ENCODE measurements at regions not wholly inside any gene's neighbourhood (a gene's known extent, or its start where the extent isn't known, plus 50 kb on each side); places are given as distances from the start of the nearest gene placed in this dataset.

GRCh38 chr2:58645017-58645416 lies 403.9 kb upstream of the FANCL start:
- no peaks in the 10 kb centered on the region for H3K9me3 Mint-ChIP-seq

GRCh38 chr2:58644451-58644850 lies 403.3 kb upstream of the FANCL start:
- no peaks in the 10 kb centered on the region for H3K9me3 Mint-ChIP-seq

More at GRCh38 chr2:58645017-58645416, 403.9 kb upstream of the FANCL start:
- intact Hi-C loops (cut with micrococcal nuclease), result no loop called here
- Mint-ChIP-seq H3K36me3 (ENCODE audit: low read depth) (no peaks in the 10 kb centered on the region), H3K27ac (no peak overlapping the region), H3K4me1 (ENCODE audit: low read depth) (no peaks in the 10 kb centered on the region), H3K4me3 (ENCODE audit: low read depth) (no peak overlapping the region), H3K27me3 (ENCODE audit: low read depth) (no peaks in the 10 kb centered on the region)
- no peak for DNase-seq (ENCODE audit: low spot score)

GRCh38 chr2:58641001-58641400 lies 399.9 kb upstream of the FANCL start:
- no peaks in the 10 kb centered on the region for H3K27me3 Mint-ChIP-seq (ENCODE audit: low read depth)
- no peaks in the 10 kb centered on the region for H3K4me1 Mint-ChIP-seq (ENCODE audit: low read depth)
- H3K4me3 Mint-ChIP-seq (ENCODE audit: low read depth), result no peak overlapping the region

More at GRCh38 chr2:58644451-58644850, 403.3 kb upstream of the FANCL start:
- Mint-ChIP-seq H3K4me1 (ENCODE audit: low read depth) (no peaks in the 10 kb centered on the region), H3K36me3 (ENCODE audit: low read depth) (no peaks in the 10 kb centered on the region), H3K4me3 (ENCODE audit: low read depth) (no peak overlapping the region), H3K27ac (no peak overlapping the region), H3K27me3 (ENCODE audit: low read depth) (no peaks in the 10 kb centered on the region)
- DNase-seq (ENCODE audit: low spot score), result no peak
- intact Hi-C loops (cut with micrococcal nuclease), result no loop called here

GRCh38 chr2:58640042-58640441 lies 398.9 kb upstream of the FANCL start:
- Mint-ChIP-seq H3K36me3 (ENCODE audit: low read depth) (no peaks in the 10 kb centered on the region), H3K27me3 (ENCODE audit: low read depth) (no peaks in the 10 kb centered on the region), H3K27ac (no peak overlapping the region), H3K4me3 (ENCODE audit: low read depth) (no peak overlapping the region), H3K9me3 (no peaks in the 10 kb centered on the region), H3K4me1 (ENCODE audit: low read depth) (no peaks in the 10 kb centered on the region)
- DNase-seq (ENCODE audit: low spot score), result no peak
- intact Hi-C loops (cut with micrococcal nuclease), result no loop called here

More at GRCh38 chr2:58641001-58641400, 399.9 kb upstream of the FANCL start:
- no peak overlapping the region for H3K27ac Mint-ChIP-seq
- intact Hi-C loops (cut with micrococcal nuclease), result no loop called here
- DNase-seq (ENCODE audit: low spot score), result no peak
- no peaks in the 10 kb centered on the region for H3K36me3 Mint-ChIP-seq (ENCODE audit: low read depth)
- H3K9me3 Mint-ChIP-seq, result no peaks in the 10 kb centered on the region

- Mint-ChIP-seq H3K27me3 (ENCODE audit: low read depth) (no peaks in the 10 kb centered on the region), H3K9me3 (no peaks in the 10 kb centered on the region), H3K4me1 (ENCODE audit: low read depth) (no peaks in the 10 kb centered on the region), H3K36me3 (ENCODE audit: low read depth) (no peaks in the 10 kb centered on the region), H3K27ac (no peak overlapping the region), H3K4me3 (ENCODE audit: low read depth) (no peak overlapping the region)
- intact Hi-C loops (cut with micrococcal nuclease), result no loop called here
- no peak for DNase-seq (ENCODE audit: low spot score)
Measured at GRCh38 chr2:58638256-58638805, 397.2 kb upstream of the FANCL start.

- no peak overlapping the region for H3K27ac Mint-ChIP-seq
- no peak overlapping the region for H3K4me3 Mint-ChIP-seq (ENCODE audit: low read depth)
- no peaks in the 10 kb centered on the region for H3K27me3 Mint-ChIP-seq (ENCODE audit: low read depth)
- intact Hi-C loops (cut with micrococcal nuclease), result no loop called here
- H3K36me3 Mint-ChIP-seq (ENCODE audit: low read depth), result no peaks in the 10 kb centered on the region
- no peaks in the 10 kb centered on the region for H3K4me1 Mint-ChIP-seq (ENCODE audit: low read depth)
- no peak for DNase-seq (ENCODE audit: low spot score)
- no peaks in the 10 kb centered on the region for H3K9me3 Mint-ChIP-seq
Measured at GRCh38 chr2:58636872-58637271, 395.7 kb upstream of the FANCL start.

- Mint-ChIP-seq H3K27me3 (ENCODE audit: low read depth) (no peaks in the 10 kb centered on the region), H3K9me3 (no peaks in the 10 kb centered on the region), H3K4me3 (ENCODE audit: low read depth) (no peak overlapping the region), H3K4me1 (ENCODE audit: low read depth) (no peaks in the 10 kb centered on the region), H3K27ac (no peak overlapping the region), H3K36me3 (ENCODE audit: low read depth) (no peaks in the 10 kb centered on the region)
- DNase-seq (ENCODE audit: low spot score), result no peak
- intact Hi-C loops (cut with micrococcal nuclease), result no loop called here
Measured at GRCh38 chr2:58635801-58636375, 394.8 kb upstream of the FANCL start.

GRCh38 chr2:58634653-58635370 lies 393.7 kb upstream of the FANCL start:
- intact Hi-C loops (cut with micrococcal nuclease), result no loop called here
- Mint-ChIP-seq H3K4me1 (ENCODE audit: low read depth) (no peaks in the 10 kb centered on the region), H3K27ac (no peak overlapping the region), H3K4me3 (ENCODE audit: low read depth) (no peak overlapping the region), H3K9me3 (no peaks in the 10 kb centered on the region), H3K27me3 (ENCODE audit: low read depth) (no peaks in the 10 kb centered on the region), H3K36me3 (ENCODE audit: low read depth) (no peaks in the 10 kb centered on the region)
- DNase-seq (ENCODE audit: low spot score), result no peak

- no peaks in the 10 kb centered on the region for H3K36me3 Mint-ChIP-seq (ENCODE audit: low read depth)
- H3K4me1 Mint-ChIP-seq (ENCODE audit: low read depth), result no peaks in the 10 kb centered on the region
- H3K4me3 Mint-ChIP-seq (ENCODE audit: low read depth), result no peak overlapping the region
- DNase-seq (ENCODE audit: low spot score), result no peak
- H3K9me3 Mint-ChIP-seq, result no peaks in the 10 kb centered on the region
- no peak overlapping the region for H3K27ac Mint-ChIP-seq
- no peaks in the 10 kb centered on the region for H3K27me3 Mint-ChIP-seq (ENCODE audit: low read depth)
- intact Hi-C loops (cut with micrococcal nuclease), result no loop called here
Measured at GRCh38 chr2:58633613-58634365, 392.7 kb upstream of the FANCL start.

- no peaks in the 10 kb centered on the region for H3K27me3 Mint-ChIP-seq (ENCODE audit: low read depth)
- H3K36me3 Mint-ChIP-seq (ENCODE audit: low read depth), result no peaks in the 10 kb centered on the region
- H3K4me1 Mint-ChIP-seq (ENCODE audit: low read depth), result no peaks in the 10 kb centered on the region
- H3K27ac Mint-ChIP-seq, result no peak overlapping the region
- no peak overlapping the region for H3K4me3 Mint-ChIP-seq (ENCODE audit: low read depth)
- intact Hi-C loops (cut with micrococcal nuclease), result no loop called here
- DNase-seq (ENCODE audit: low spot score), result no peak
- H3K9me3 Mint-ChIP-seq, result no peaks in the 10 kb centered on the region
Measured at GRCh38 chr2:58631986-58632385, 390.9 kb upstream of the FANCL start.

- no peak for DNase-seq (ENCODE audit: low spot score)
- intact Hi-C loops (cut with micrococcal nuclease), result no loop called here
- Mint-ChIP-seq H3K9me3 (no peaks in the 10 kb centered on the region), H3K36me3 (ENCODE audit: low read depth) (no peaks in the 10 kb centered on the region), H3K4me3 (ENCODE audit: low read depth) (no peak overlapping the region), H3K27ac (no peak overlapping the region), H3K27me3 (ENCODE audit: low read depth) (no peaks in the 10 kb centered on the region), H3K4me1 (ENCODE audit: low read depth) (no peaks in the 10 kb centered on the region)
Measured at GRCh38 chr2:58629545-58630119, 388.5 kb upstream of the FANCL start.

GRCh38 chr2:58620896-58621295 lies 379.8 kb upstream of the FANCL start:
- no peaks in the 10 kb centered on the region for H3K36me3 Mint-ChIP-seq (ENCODE audit: low read depth)
- peaks cover 4% of the 10 kb centered on the region for H3K27me3 Mint-ChIP-seq (ENCODE audit: low read depth)
- no peaks in the 10 kb centered on the region for H3K9me3 Mint-ChIP-seq
- H3K4me3 Mint-ChIP-seq (ENCODE audit: low read depth), result no peak overlapping the region
- no peak overlapping the region for H3K27ac Mint-ChIP-seq
- DNase-seq (ENCODE audit: low spot score), result no peak
- no peaks in the 10 kb centered on the region for H3K4me1 Mint-ChIP-seq (ENCODE audit: low read depth)
- intact Hi-C loops (cut with micrococcal nuclease), result no loop called here

GRCh38 chr2:58620093-58620492 lies 379.0 kb upstream of the FANCL start:
- Mint-ChIP-seq H3K27ac (no peak overlapping the region), H3K27me3 (ENCODE audit: low read depth) (peaks cover 4% of the 10 kb centered on the region), H3K36me3 (ENCODE audit: low read depth) (no peaks in the 10 kb centered on the region), H3K4me1 (ENCODE audit: low read depth) (no peaks in the 10 kb centered on the region), H3K9me3 (no peaks in the 10 kb centered on the region), H3K4me3 (ENCODE audit: low read depth) (no peak overlapping the region)
- DNase-seq (ENCODE audit: low spot score), result no peak
- intact Hi-C loops (cut with micrococcal nuclease), result no loop called here
